Panc1 (cell line): ENCODE measurements at regions not wholly inside any gene's neighbourhood (a gene's known extent, or its start where the extent isn't known, plus 50 kb on each side); places are given as distances from the start of the nearest gene placed in this dataset.

ENCODE experiments used
- ATAC-seq: fragments of 200-7000 bp; cut with Tn5 transposase; 2 replicates; pipeline ENCODE4 v1.9.1; 2020; ENCODE audit warnings: mild to moderate bottlenecking, moderate library complexity
- BruUV-seq: library from RNA; stranded (reverse); fragments of 400-500 nt; replicated peaks from 2 replicates; lab custom pipeline; 2021; lab: Mats Ljungman, UMichigan
- CTCF ChIA-PET: fragments of 300-600 bp; sonication (Branson Sonifier 250); formaldehyde crosslinking; loops from one replicate; lab custom pipeline; 2022; ENCODE audit warnings: antibody characterized with exemption; lab: Charles Lee
- POLR2A ChIA-PET: fragments of 300-600 bp; sonication (Branson Sonifier 250); formaldehyde crosslinking; loops from one replicate; lab custom pipeline; 2022; ENCODE audit warnings: antibody characterized with exemption; lab: Charles Lee
- DNase-seq: peaks from one replicate; pipeline ENCODE4 v3.0.0-alpha.2; 2010; ENCODE audit warnings: low read depth, low spot score
- H3K27ac ChIP-seq: 2 replicates; pipeline ENCODE4 v1.5.1; 2011; ENCODE audit warnings: mild to moderate bottlenecking, low read length, inconsistent platforms
- H3K27me3 ChIP-seq: fragments of 200-500 bp; sonication (Bioruptor generic); 2 replicates; pipeline ENCODE4 v1.6.0; 2014; ENCODE audit warnings: low read length, inconsistent platforms; ENCODE audit not compliant: control insufficient read depth, insufficient read depth
- H3K36me3 ChIP-seq: fragments of 200-500 bp; sonication (Bioruptor generic); 2 replicates; pipeline ENCODE4 v1.5.1; 2014; ENCODE audit warnings: inconsistent platforms, mild to moderate bottlenecking, low read length, moderate library complexity; ENCODE audit not compliant: control insufficient read depth, insufficient read depth
- H3K4me1 ChIP-seq: 2 replicates; pipeline ENCODE4 v1.5.1; 2011; ENCODE audit warnings: inconsistent platforms, mild to moderate bottlenecking, low read length, moderate library complexity; ENCODE audit not compliant: control insufficient read depth, insufficient read depth
- H3K4me3 ChIP-seq, 2 experiments: 2 replicates each; pipeline ENCODE4 v1.5.1; 2011 to 2012; ENCODE audit warnings: low read depth in 2 of 2, low read length in 2 of 2, mild to moderate bottlenecking in 2 of 2, inconsistent platforms in 1 of 2, moderate library complexity in 1 of 2
- H3K9me3 ChIP-seq: fragments of 200-500 bp; sonication (Bioruptor generic); 2 replicates; pipeline ENCODE4 v1.5.1; 2014; ENCODE audit warnings: low read depth, mild to moderate bottlenecking, inconsistent platforms, low read length, moderate library complexity; ENCODE audit not compliant: control insufficient read depth, insufficient read depth
- POLR2AphosphoS5 ChIP-seq: IDR thresholded peaks from 2 replicates; pipeline ENCODE4 v1.6.1; 2012; ENCODE audit warnings: mild to moderate bottlenecking, low read depth, low read length, moderate library complexity
- SIN3A ChIP-seq: IDR thresholded peaks from 2 replicates; pipeline ENCODE4 v1.6.1; 2012; ENCODE audit warnings: low read depth, mild to moderate bottlenecking, low read length, moderate library complexity, borderline replicate concordance; ENCODE audit not compliant: insufficient read depth
- TCF7L2 ChIP-seq: IDR thresholded peaks from 2 replicates; pipeline ENCODE4 v1.6.1; 2011; ENCODE audit warnings: mild to moderate bottlenecking, low read depth, low read length, inconsistent platforms
- in situ Hi-C: cut with HindIII; loops from 2 replicates; pipeline ENCODE4 v1.10.0; 2016; ENCODE audit warnings: low sequenced_read_pairs, low pct_unique_long_range_greater_than_20kb
- intact Hi-C: fragments of 100-400 bp; cut with micrococcal nuclease; formaldehyde crosslinking; loops from one replicate; pipeline ENCODE4 v1.10.0; 2022; ENCODE audit not compliant: unreplicated experiment
- TF ChIP-seq, protein P1 (sequence below), 2 experiments: IDR thresholded peaks; 2 replicates each; pipeline ENCODE4 v1.6.1; 2011 to 2012; ENCODE audit warnings: low read depth in 2 of 2, control low read depth in 1 of 2, low read length in 1 of 2, mild to moderate bottlenecking in 1 of 2, moderate library complexity in 1 of 2; ENCODE audit not compliant: insufficient read depth in 1 of 2
- TF ChIP-seq, protein P2 (sequence below): fragments of 450-650 bp; IDR thresholded peaks from 2 replicates; pipeline ENCODE4 v1.5.1; 2017; ENCODE audit warnings: mild to moderate bottlenecking

DNA sequence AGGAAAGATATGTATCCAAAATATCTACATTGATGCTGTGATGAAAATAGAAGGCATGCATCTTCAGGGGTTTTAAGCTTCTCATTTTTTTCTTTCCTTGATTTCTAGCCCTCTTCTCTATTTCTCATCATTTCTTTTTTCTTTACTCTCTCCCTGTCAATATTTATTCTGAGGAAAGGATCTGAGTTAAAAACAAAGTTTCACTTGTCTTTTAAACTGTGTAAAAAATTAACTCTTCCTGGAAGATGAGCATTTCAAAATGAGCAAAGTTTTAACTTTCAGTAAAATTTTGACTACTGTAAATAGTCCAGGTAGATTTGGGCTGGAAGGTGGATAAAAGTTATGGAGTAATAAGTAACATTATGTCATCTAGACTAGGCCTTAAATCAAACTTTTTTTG, 500.2 kb upstream of the GBE1 start:
- no peaks in the 10 kb centered on the region for H3K36me3 ChIP-seq
- DNase-seq (no peak), ATAC-seq (no peak)
- no peak overlapping the region for H3K27ac ChIP-seq
- TF ChIP-seq, protein P1, sequence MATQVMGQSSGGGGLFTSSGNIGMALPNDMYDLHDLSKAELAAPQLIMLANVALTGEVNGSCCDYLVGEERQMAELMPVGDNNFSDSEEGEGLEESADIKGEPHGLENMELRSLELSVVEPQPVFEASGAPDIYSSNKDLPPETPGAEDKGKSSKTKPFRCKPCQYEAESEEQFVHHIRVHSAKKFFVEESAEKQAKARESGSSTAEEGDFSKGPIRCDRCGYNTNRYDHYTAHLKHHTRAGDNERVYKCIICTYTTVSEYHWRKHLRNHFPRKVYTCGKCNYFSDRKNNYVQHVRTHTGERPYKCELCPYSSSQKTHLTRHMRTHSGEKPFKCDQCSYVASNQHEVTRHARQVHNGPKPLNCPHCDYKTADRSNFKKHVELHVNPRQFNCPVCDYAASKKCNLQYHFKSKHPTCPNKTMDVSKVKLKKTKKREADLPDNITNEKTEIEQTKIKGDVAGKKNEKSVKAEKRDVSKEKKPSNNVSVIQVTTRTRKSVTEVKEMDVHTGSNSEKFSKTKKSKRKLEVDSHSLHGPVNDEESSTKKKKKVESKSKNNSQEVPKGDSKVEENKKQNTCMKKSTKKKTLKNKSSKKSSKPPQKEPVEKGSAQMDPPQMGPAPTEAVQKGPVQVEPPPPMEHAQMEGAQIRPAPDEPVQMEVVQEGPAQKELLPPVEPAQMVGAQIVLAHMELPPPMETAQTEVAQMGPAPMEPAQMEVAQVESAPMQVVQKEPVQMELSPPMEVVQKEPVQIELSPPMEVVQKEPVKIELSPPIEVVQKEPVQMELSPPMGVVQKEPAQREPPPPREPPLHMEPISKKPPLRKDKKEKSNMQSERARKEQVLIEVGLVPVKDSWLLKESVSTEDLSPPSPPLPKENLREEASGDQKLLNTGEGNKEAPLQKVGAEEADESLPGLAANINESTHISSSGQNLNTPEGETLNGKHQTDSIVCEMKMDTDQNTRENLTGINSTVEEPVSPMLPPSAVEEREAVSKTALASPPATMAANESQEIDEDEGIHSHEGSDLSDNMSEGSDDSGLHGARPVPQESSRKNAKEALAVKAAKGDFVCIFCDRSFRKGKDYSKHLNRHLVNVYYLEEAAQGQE (IDR thresholded peaks at IDR 0.05; ENCODE audit: insufficient read depth in 1 of 2, low read depth in 2 of 2, low read length in 1 of 2), result no peak
- TF ChIP-seq, protein P2, sequence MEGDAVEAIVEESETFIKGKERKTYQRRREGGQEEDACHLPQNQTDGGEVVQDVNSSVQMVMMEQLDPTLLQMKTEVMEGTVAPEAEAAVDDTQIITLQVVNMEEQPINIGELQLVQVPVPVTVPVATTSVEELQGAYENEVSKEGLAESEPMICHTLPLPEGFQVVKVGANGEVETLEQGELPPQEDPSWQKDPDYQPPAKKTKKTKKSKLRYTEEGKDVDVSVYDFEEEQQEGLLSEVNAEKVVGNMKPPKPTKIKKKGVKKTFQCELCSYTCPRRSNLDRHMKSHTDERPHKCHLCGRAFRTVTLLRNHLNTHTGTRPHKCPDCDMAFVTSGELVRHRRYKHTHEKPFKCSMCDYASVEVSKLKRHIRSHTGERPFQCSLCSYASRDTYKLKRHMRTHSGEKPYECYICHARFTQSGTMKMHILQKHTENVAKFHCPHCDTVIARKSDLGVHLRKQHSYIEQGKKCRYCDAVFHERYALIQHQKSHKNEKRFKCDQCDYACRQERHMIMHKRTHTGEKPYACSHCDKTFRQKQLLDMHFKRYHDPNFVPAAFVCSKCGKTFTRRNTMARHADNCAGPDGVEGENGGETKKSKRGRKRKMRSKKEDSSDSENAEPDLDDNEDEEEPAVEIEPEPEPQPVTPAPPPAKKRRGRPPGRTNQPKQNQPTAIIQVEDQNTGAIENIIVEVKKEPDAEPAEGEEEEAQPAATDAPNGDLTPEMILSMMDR, result no peak
- TF ChIP-seq TCF7L2 (no peak), SIN3A (no peak)
- no peaks in the 10 kb centered on the region for H3K9me3 ChIP-seq
- in situ Hi-C loops (no loop called here), intact Hi-C loops (no loop called here)
- CTCF ChIA-PET, result no interaction called here
- no peaks in the 10 kb centered on the region for H3K27me3 ChIP-seq
- H3K4me3 ChIP-seq, result no peak overlapping the region
- POLR2A ChIA-PET, result no interaction called here
- no TSS peak for BruUV-seq
- no peaks in the 10 kb centered on the region for H3K4me1 ChIP-seq

DNA sequence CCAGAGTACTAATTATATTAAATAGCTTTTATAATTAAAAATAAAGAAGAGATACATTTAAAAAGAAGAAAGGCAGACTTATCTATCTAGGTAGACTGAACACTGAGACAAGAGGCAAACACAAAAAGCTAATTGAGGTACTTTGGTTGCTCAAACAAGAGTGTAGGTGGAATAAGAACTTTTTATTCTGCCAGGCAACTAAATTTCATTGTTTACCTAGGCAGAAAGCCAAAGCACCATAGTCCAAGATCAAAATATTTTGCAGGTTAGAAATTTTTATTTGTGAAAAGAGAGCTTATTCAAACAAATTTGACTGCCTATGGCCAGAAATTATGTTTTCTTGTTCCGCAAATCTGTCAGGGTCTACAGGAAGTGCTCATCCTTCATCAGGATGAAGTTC, 499.6 kb upstream of the GBE1 start:
- in situ Hi-C loops, result no loop called here

More for the DNA sequence above, 499.6 kb upstream of the GBE1 start:
- BruUV-seq, result no TSS peak
- ChIA-PET POLR2A (no interaction called here), CTCF (no interaction called here)
- intact Hi-C loops, result no loop called here
- H3K4me3 ChIP-seq, result no peak overlapping the region
- H3K27me3 ChIP-seq, result no peaks in the 10 kb centered on the region
- H3K9me3 ChIP-seq, result no peaks in the 10 kb centered on the region
- DNase-seq, result no peak
- no peaks in the 10 kb centered on the region for H3K4me1 ChIP-seq
- no peaks in the 10 kb centered on the region for H3K36me3 ChIP-seq
- no peak for ATAC-seq
- no peak for TF ChIP-seq POLR2AphosphoS5
- TF ChIP-seq SIN3A, result no peak
- TF ChIP-seq, protein P2, result no peak
- TF ChIP-seq TCF7L2, result no peak
- TF ChIP-seq, protein P1 (IDR thresholded peaks at IDR 0.05; ENCODE audit: insufficient read depth in 1 of 2, low read depth in 2 of 2, low read length in 1 of 2), result no peak
- H3K27ac ChIP-seq, result no peak overlapping the region
